Activated CD8-positive, alpha-beta T cell treated with anti-CD3 and anti-CD28 coated beads, Interleukin-2, amount 10 ng/mL, durations not matched to agents 7 days and 5 days (primary cell): ENCODE measurements at regions not wholly inside any gene's neighbourhood (a gene's known extent, or its start where the extent isn't known, plus 50 kb on each side); places are given as distances from the start of the nearest gene placed in this dataset.

Experiments used
- ATAC-seq: fragments of 150-1000 bp; cut with Tn5 transposase; one replicate; pipeline ENCODE4 v1.10.0; 2021; ENCODE audit warnings: moderate library complexity
- CTCF ChIA-PET: fragments of 350-600 bp; sonication (Branson Sonifier 250); formaldehyde crosslinking; loops from one replicate; lab custom pipeline; 2021; ENCODE audit warnings: antibody characterized with exemption; lab: Charles Lee
- POLR2A ChIA-PET: fragments of 350-600 bp; sonication (Branson Sonifier 250); formaldehyde crosslinking; loops from one replicate; lab custom pipeline; 2021; ENCODE audit warnings: antibody characterized with exemption; lab: Charles Lee
- DNase-seq: peaks from one replicate; pipeline ENCODE4 v3.0.0-alpha.2; 2020
- H3K27ac Mint-ChIP-seq: one replicate; pipeline ENCODE4 v1.8.0; 2021; ENCODE audit warnings: mild to moderate bottlenecking, mixed read lengths
- H3K27me3 Mint-ChIP-seq: one replicate; pipeline ENCODE4 v1.8.0; 2021; ENCODE audit warnings: low read depth, mixed read lengths
- H3K36me3 Mint-ChIP-seq: one replicate; pipeline ENCODE4 v1.8.0; 2021; ENCODE audit warnings: low read depth, mixed read lengths
- H3K4me1 Mint-ChIP-seq: one replicate; pipeline ENCODE4 v1.8.0; 2021; ENCODE audit warnings: low read depth, mixed read lengths
- H3K4me3 Mint-ChIP-seq: one replicate; pipeline ENCODE4 v1.8.0; 2021; ENCODE audit warnings: mild to moderate bottlenecking, mixed read lengths
- H3K9me3 Mint-ChIP-seq: one replicate; pipeline ENCODE4 v1.8.0; 2022; ENCODE audit warnings: mixed read lengths; ENCODE audit not compliant: insufficient read depth

GRCh38 chr16:81165411-81166097 lies 69.4 kb upstream of the GCSH start:
- no peaks in the 10 kb centered on the region for H3K36me3 Mint-ChIP-seq
- no peaks in the 10 kb centered on the region for H3K9me3 Mint-ChIP-seq
- DNase-seq (no peak), ATAC-seq (peak; percentile 30)
- H3K4me1 Mint-ChIP-seq, result no peaks in the 10 kb centered on the region
- H3K4me3 Mint-ChIP-seq, result no peak overlapping the region
- H3K27ac Mint-ChIP-seq, result no peak overlapping the region
- CTCF ChIA-PET, result no interaction called here
- POLR2A ChIA-PET, result no interaction called here
- peaks cover 4% of the 10 kb centered on the region for H3K27me3 Mint-ChIP-seq

DNA sequence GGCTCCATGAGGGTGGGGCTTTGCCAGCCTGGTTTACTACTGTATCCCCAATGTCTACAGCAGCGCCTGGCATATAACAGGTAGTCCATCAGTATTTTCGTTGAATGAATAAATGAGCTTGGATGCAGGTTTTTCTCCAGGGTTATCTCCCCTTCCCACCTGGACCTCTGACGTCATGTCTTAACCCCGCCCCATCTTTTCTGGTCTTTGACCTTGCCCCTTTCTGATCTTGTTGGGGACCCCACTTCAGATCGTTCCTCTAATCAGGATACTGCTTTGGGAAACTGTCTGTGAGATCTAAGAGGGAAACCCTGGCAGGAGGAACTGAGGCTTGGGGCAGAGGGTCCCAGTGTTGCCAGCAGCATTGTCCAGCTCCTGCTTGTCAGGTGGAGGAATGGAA lies 68.8 kb upstream of the GCSH start:
- POLR2A ChIA-PET, result no interaction called here
- Mint-ChIP-seq H3K4me1 (no peaks in the 10 kb centered on the region), H3K27me3 (peaks cover 4% of the 10 kb centered on the region), H3K4me3 (no peak overlapping the region), H3K27ac (no peak overlapping the region), H3K9me3 (no peaks in the 10 kb centered on the region), H3K36me3 (no peaks in the 10 kb centered on the region)
- ATAC-seq (no peak), DNase-seq (no peak)
- CTCF ChIA-PET, result no interaction called here

- Mint-ChIP-seq H3K27me3 (peaks cover 4% of the 10 kb centered on the region), H3K36me3 (no peaks in the 10 kb centered on the region), H3K4me1 (no peaks in the 10 kb centered on the region), H3K27ac (no peak overlapping the region), H3K9me3 (no peaks in the 10 kb centered on the region), H3K4me3 (no peak overlapping the region)
- POLR2A ChIA-PET, result no interaction called here
- no peak for ATAC-seq
- DNase-seq, result no peak
- CTCF ChIA-PET, result no interaction called here
Observed at GRCh38 chr16:81164481-81164880, 68.3 kb upstream of the GCSH start.

GRCh38 chr16:81163671-81164070 lies 67.5 kb upstream of the GCSH start:
- Mint-ChIP-seq H3K9me3 (no peaks in the 10 kb centered on the region), H3K36me3 (no peaks in the 10 kb centered on the region), H3K27me3 (peaks cover 4% of the 10 kb centered on the region), H3K4me3 (no peak overlapping the region), H3K4me1 (no peaks in the 10 kb centered on the region), H3K27ac (no peak overlapping the region)
- ChIA-PET POLR2A (no interaction called here), CTCF (no interaction called here)
- ATAC-seq (no peak), DNase-seq (no peak)

DNA sequence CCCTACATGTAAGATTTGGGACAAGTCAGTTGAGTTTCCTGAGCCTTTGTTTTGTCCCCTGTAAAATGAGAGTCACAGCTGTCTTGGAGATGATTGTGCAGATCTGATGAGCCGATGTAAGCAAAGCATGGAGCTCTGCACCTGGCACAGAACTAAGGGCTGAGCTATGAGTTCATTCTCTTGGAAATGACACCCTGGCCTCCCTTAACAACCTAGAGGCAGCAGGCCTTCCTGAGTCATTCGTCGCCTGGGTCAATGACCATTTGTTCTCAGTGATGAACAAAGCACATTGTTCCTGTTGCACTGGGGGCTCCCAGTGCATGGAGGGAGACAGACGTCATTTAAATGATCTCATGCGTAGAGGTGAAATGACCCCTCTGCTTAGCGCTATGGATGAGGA lies 62.8 kb upstream of the GCSH start:
- DNase-seq (no peak), ATAC-seq (no peak)
- Mint-ChIP-seq H3K36me3 (no peaks in the 10 kb centered on the region), H3K27ac (no peak overlapping the region), H3K4me3 (no peak overlapping the region), H3K27me3 (no peaks in the 10 kb centered on the region), H3K9me3 (no peaks in the 10 kb centered on the region), H3K4me1 (no peaks in the 10 kb centered on the region)
- ChIA-PET CTCF (interaction anchor here (1.6 kb wide), 1 partner anchor 123 kb away, joined by 3 read pairs; the partner anchor contains the start of gene ATMIN), POLR2A (no interaction called here)

DNA sequence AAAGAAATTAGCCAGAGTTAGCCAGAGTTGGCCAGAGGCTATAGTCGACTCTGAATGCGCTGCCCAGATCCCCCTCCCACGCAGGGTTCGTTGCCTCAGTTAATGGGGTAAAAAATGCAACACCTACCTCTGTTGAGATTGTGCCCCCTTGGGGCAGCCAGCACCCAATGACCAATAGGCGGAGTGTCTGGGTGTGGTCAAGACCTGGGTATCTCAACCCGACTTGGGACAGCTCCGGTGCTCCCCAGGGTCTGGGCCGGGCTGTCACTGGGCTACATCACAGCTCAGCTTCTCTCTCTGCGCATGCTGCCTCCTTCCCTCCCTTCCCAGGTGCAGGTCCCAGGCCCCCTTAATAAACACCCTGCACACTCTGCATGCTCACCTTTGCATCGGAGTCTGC lies 59.6 kb upstream of the GCSH start:
- H3K4me3 Mint-ChIP-seq, result no peak overlapping the region
- no peaks in the 10 kb centered on the region for H3K9me3 Mint-ChIP-seq
- POLR2A ChIA-PET, result no interaction called here
- ATAC-seq (no peak), DNase-seq (no peak)
- H3K27me3 Mint-ChIP-seq, result no peaks in the 10 kb centered on the region
- no peak overlapping the region for H3K27ac Mint-ChIP-seq
- H3K4me1 Mint-ChIP-seq, result no peaks in the 10 kb centered on the region
- no peaks in the 10 kb centered on the region for H3K36me3 Mint-ChIP-seq
- CTCF ChIA-PET, result no interaction called here

DNA sequence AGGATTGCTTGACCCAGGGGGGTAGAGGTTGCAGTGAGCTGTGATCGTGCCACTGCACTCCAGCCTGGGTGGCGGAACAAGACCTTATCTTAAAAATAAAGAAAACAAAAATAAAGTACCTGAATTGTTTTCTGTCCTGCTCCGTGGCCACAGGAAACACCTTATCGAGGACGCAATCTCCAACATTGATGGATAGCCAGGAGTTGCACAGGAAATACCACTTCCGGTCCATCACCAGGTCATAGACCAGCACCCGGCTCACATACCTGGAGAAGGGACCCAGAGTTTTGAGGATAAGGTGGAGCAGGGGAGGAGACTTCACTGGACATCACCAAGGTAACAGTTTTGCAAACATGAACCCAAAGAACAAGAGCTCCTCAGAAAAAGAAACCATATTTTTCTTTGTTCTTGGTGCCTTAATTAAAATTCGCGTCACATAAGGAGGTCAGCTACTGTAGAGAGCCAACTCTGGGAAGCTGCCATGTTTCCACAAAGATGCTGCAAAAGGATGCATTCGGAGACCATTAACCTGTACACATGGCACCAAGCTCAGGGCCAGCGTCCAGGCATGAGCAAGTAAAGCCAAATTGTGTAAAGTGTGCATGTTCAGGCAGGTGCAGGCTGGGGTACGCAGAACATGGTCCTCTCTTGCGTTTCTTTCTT lies 55.6 kb upstream of the GCSH start:
- ChIA-PET POLR2A (no interaction called here), CTCF (no interaction called here)
- Mint-ChIP-seq H3K27ac (no peak overlapping the region), H3K4me3 (no peak overlapping the region), H3K9me3 (no peaks in the 10 kb centered on the region), H3K27me3 (no peaks in the 10 kb centered on the region), H3K36me3 (no peaks in the 10 kb centered on the region), H3K4me1 (no peaks in the 10 kb centered on the region)
- no peak for DNase-seq
- no peak for ATAC-seq

- POLR2A ChIA-PET, result no interaction called here
- Mint-ChIP-seq H3K9me3 (no peaks in the 10 kb centered on the region), H3K27ac (no peak overlapping the region), H3K4me1 (no peaks in the 10 kb centered on the region), H3K4me3 (no peak overlapping the region), H3K36me3 (no peaks in the 10 kb centered on the region), H3K27me3 (peaks cover 2% of the 10 kb centered on the region)
- DNase-seq (no peak), ATAC-seq (no peak)
- CTCF ChIA-PET, result interaction anchor here (0.6 kb wide), 1 partner anchor 812 kb away, joined by 3 read pairs; no protein-coding TSS in a partner anchor
Observed at GRCh38 chr16:81149614-81150013, 53.4 kb upstream of the GCSH start.

DNA sequence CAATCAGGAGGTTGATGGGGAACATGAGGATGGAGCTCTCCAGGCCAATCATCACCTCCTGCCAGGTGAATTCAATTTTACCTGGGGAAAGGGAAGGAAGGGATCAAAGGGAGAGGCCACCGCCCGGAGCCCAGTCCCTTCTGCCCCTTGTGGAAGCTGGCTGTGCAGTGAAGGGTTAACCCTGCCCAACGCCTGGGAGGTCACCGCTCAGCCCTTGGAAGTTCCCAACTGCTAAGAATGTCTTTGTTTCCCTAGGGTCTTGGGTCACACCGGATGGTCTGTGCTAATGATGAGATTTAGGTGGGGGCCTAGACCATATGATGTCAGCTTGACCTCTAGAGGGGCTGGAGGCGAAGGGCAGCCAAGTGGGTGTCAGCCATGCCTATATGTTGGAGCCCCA lies 52.1 kb upstream of the GCSH start:
- Mint-ChIP-seq H3K27ac (no peak overlapping the region), H3K4me1 (no peaks in the 10 kb centered on the region), H3K9me3 (no peaks in the 10 kb centered on the region), H3K36me3 (no peaks in the 10 kb centered on the region), H3K27me3 (peaks cover 2% of the 10 kb centered on the region), H3K4me3 (no peak overlapping the region)
- DNase-seq, result no peak
- ChIA-PET CTCF (no interaction called here), POLR2A (no interaction called here)
- no peak for ATAC-seq
